ENCODE measurements at regions not wholly inside any gene's neighbourhood (a gene's known extent, or its start where the extent isn't known, plus 50 kb on each side); places are given as distances from the start of the nearest gene placed in this dataset.

- Histone ChIP-seq H3K4me3 (ENCODE audit: low read depth, low read length) (no peak overlapping the region), H3K27ac (ENCODE audit: low read depth, low read length) (no peak overlapping the region), H3K36me3 (ENCODE audit: insufficient read depth, low read length) (no peaks in the 10 kb centered on the region), H3K79me2 (ENCODE audit: control insufficient read depth, insufficient read depth, low read length, unreplicated experiment) (no peaks in the 10 kb centered on the region), H3K27me3 (ENCODE audit: insufficient read depth, low read length) (no peaks in the 10 kb centered on the region), H2AFZ (ENCODE audit: low read length, unreplicated experiment) (no peak overlapping the region), H3K4me1 (ENCODE audit: control insufficient read depth, insufficient read depth, low read length, unreplicated experiment) (no peaks in the 10 kb centered on the region)
These were observed 838.4 kb downstream of the TFAP2A start for GRCh38 chr6:9576521-9576920.

DNA sequence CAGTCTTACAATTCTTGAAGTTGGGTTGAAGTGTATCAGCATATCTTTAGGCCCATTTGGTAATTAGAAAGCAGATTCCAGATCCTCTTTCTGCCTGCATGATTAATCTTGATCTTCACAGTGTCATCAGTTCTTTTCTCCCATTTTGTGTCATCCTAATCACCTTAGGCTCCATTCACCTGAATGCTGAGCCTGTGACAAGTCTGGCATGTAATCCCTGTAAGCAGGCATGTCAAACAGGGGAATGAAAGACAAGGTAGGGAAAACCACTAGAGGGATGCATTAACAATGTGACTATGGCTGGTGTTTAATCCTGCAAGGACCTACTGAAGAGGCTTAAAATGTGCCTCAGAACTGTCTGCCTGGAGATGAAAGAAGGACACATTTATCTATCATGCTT, 848.8 kb downstream of the TFAP2A start:
- Histone ChIP-seq H3K36me3 (ENCODE audit: insufficient read depth, low read length) (no peaks in the 10 kb centered on the region), H3K27me3 (ENCODE audit: insufficient read depth, low read length) (peaks cover 31% of the 10 kb centered on the region; the same call in 1 of the 2 replicates), H3K4me1 (ENCODE audit: control insufficient read depth, insufficient read depth, low read length, unreplicated experiment) (no peaks in the 10 kb centered on the region), H3K4me3 (ENCODE audit: low read depth, low read length) (no peak overlapping the region), H3K79me2 (ENCODE audit: control insufficient read depth, insufficient read depth, low read length, unreplicated experiment) (no peaks in the 10 kb centered on the region), H3K27ac (ENCODE audit: low read depth, low read length) (no peak overlapping the region), H2AFZ (ENCODE audit: low read length, unreplicated experiment) (no peak overlapping the region)

DNA sequence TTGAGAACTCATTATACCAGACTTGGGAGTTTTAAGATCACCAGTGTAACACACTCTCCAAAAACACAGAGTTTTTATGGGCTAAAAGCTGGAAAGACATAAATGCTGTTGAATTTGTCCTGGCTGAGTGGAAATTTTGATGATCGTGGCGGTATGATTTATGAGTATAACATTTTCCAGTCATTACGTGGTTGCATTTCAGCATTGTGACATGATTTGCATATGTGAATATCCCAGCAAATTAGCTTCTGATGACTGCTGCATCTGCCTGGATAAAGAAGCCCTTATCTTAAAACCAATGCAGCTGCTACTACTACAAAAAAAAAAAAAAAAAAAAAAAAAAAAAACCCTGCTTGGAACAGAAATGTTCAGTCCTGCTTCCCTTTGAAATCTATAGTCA, 850.9 kb downstream of the TFAP2A start:
- no peak overlapping the region for H2AFZ ChIP-seq (ENCODE audit: low read length, unreplicated experiment)
- no peak overlapping the region for H3K4me3 ChIP-seq (ENCODE audit: low read depth, low read length)
- H3K79me2 ChIP-seq (ENCODE audit: control insufficient read depth, insufficient read depth, low read length, unreplicated experiment), result no peaks in the 10 kb centered on the region
- no peaks in the 10 kb centered on the region for H3K36me3 ChIP-seq (ENCODE audit: insufficient read depth, low read length)
- H3K4me1 ChIP-seq (ENCODE audit: control insufficient read depth, insufficient read depth, low read length, unreplicated experiment), result no peaks in the 10 kb centered on the region
- H3K27ac ChIP-seq (ENCODE audit: low read depth, low read length), result no peak overlapping the region
- peaks cover 39% of the 10 kb centered on the region; the same call in 1 of the 2 replicates for H3K27me3 ChIP-seq (ENCODE audit: insufficient read depth, low read length)

GRCh38 chr6:9563568-9563967, 851.3 kb downstream of the TFAP2A start:
- Histone ChIP-seq H3K36me3 (ENCODE audit: insufficient read depth, low read length) (no peaks in the 10 kb centered on the region), H2AFZ (ENCODE audit: low read length, unreplicated experiment) (no peak overlapping the region), H3K27ac (ENCODE audit: low read depth, low read length) (no peak overlapping the region), H3K4me1 (ENCODE audit: control insufficient read depth, insufficient read depth, low read length, unreplicated experiment) (no peaks in the 10 kb centered on the region), H3K79me2 (ENCODE audit: control insufficient read depth, insufficient read depth, low read length, unreplicated experiment) (no peaks in the 10 kb centered on the region), H3K4me3 (ENCODE audit: low read depth, low read length) (no peak overlapping the region), H3K27me3 (ENCODE audit: insufficient read depth, low read length) (peaks cover 43% of the 10 kb centered on the region; the same call in 1 of the 2 replicates)

DNA sequence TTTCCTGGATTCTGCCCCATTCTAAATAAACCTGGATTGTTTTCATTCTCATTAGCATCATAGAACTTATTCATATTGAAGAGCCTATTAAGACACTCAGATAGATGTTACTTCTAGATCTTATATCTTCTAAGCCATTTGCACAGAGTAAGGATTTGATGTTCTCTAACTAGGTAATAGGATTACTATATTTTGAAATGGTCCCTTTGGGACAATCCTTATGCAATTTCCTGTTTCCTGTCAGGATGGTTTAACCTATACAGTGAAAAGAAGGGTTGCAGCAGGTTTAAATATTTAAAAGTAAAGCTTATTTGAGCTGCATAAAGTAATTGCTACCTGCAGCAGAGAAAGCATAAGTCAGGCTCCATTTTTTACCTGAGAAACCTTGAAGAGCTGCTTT, 860.1 kb downstream of the TFAP2A start:
- Histone ChIP-seq H3K79me2 (ENCODE audit: control insufficient read depth, insufficient read depth, low read length, unreplicated experiment) (no peaks in the 10 kb centered on the region), H2AFZ (ENCODE audit: low read length, unreplicated experiment) (no peak overlapping the region), H3K4me3 (ENCODE audit: low read depth, low read length) (no peak overlapping the region), H3K4me1 (ENCODE audit: control insufficient read depth, insufficient read depth, low read length, unreplicated experiment) (no peaks in the 10 kb centered on the region), H3K36me3 (ENCODE audit: insufficient read depth, low read length) (no peaks in the 10 kb centered on the region), H3K27me3 (ENCODE audit: insufficient read depth, low read length) (0 out of 2 replicates have a peak, but pooled peaks cover 13% of the 10 kb centered on the region), H3K27ac (ENCODE audit: low read depth, low read length) (no peak overlapping the region)

- no peak overlapping the region for H3K27ac ChIP-seq (ENCODE audit: low read depth, low read length)
- H3K4me1 ChIP-seq (ENCODE audit: control insufficient read depth, insufficient read depth, low read length, unreplicated experiment), result no peaks in the 10 kb centered on the region
These were observed 860.6 kb downstream of the TFAP2A start for GRCh38 chr6:9554323-9554722.

DNA sequence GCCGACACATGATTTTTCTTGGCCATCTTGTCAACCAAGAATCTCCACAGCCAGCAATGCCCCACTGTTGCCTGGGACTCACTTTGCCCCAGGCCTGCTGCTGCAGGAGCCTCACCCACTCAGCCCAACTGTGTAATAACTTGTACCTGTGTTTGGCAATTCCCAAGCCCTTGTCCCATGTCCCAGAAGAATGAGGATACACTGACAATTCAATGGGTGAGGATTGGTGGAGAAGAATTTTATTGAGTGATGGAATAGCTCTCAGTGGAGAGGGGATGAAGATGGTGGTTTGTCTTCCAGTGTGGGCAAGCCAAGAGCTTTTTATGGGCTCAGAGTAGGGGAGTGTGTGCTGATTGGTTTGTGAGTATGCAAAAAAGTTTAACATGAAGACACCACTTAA, 861.9 kb downstream of the TFAP2A start:
- no peak overlapping the region for H3K27ac ChIP-seq (ENCODE audit: low read depth, low read length)
- no peak overlapping the region for H3K4me3 ChIP-seq (ENCODE audit: low read depth, low read length)
- no peak overlapping the region for H2AFZ ChIP-seq (ENCODE audit: low read length, unreplicated experiment)
- H3K27me3 ChIP-seq (ENCODE audit: insufficient read depth, low read length), result peaks cover 3% of the 10 kb centered on the region; the same call in 1 of the 2 replicates
- no peaks in the 10 kb centered on the region for H3K36me3 ChIP-seq (ENCODE audit: insufficient read depth, low read length)
- H3K4me1 ChIP-seq (ENCODE audit: control insufficient read depth, insufficient read depth, low read length, unreplicated experiment), result no peaks in the 10 kb centered on the region
- H3K79me2 ChIP-seq (ENCODE audit: control insufficient read depth, insufficient read depth, low read length, unreplicated experiment), result no peaks in the 10 kb centered on the region

More at GRCh38 chr6:9554323-9554722, 860.6 kb downstream of the TFAP2A start:
- H3K79me2 ChIP-seq (ENCODE audit: control insufficient read depth, insufficient read depth, low read length, unreplicated experiment), result no peaks in the 10 kb centered on the region
- no peaks in the 10 kb centered on the region for H3K36me3 ChIP-seq (ENCODE audit: insufficient read depth, low read length)
- 0 out of 2 replicates have a peak, but pooled peaks cover 11% of the 10 kb centered on the region for H3K27me3 ChIP-seq (ENCODE audit: insufficient read depth, low read length)
- H3K4me3 ChIP-seq (ENCODE audit: low read depth, low read length), result no peak overlapping the region
- no peak overlapping the region for H2AFZ ChIP-seq (ENCODE audit: low read length, unreplicated experiment)

- Histone ChIP-seq H3K79me2 (ENCODE audit: control insufficient read depth, insufficient read depth, low read length, unreplicated experiment) (no peaks in the 10 kb centered on the region), H3K27ac (ENCODE audit: low read depth, low read length) (no peak overlapping the region), H3K27me3 (ENCODE audit: insufficient read depth, low read length) (peaks cover 26% of the 10 kb centered on the region), H3K4me3 (ENCODE audit: low read depth, low read length) (no peak overlapping the region), H3K36me3 (ENCODE audit: insufficient read depth, low read length) (no peaks in the 10 kb centered on the region), H3K4me1 (ENCODE audit: control insufficient read depth, insufficient read depth, low read length, unreplicated experiment) (no peaks in the 10 kb centered on the region), H2AFZ (ENCODE audit: low read length, unreplicated experiment) (no peak overlapping the region)
These were observed 871.2 kb downstream of the TFAP2A start for GRCh38 chr6:9543649-9544048.

DNA sequence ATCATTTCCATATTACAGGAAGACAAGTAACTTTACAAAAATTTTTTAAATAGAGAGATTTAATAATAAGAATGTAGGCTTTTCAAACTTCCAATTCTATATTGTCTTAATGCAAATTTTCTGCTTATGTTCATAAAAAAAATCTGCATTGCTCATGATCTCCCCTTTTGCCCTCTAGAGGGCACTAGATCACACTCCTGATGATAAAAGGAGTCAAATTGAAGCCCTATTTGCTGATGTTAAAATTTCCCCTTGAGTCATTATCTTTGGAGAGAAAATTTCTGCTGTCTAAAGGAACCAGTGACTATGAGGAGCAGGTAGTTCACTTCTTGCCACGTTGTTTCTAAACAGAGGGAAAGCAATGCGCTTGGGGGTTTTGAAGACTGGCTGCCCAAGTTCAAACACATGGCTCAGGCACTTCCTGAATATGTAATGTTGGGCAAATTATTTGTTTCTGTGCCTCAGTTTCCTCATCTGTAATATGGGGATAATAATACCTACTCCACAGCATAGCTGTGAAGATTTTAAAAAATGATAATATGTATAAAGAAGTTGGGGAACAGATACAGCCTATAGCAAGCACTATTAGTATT, 874.2 kb downstream of the TFAP2A start:
- no peaks in the 10 kb centered on the region for H3K4me1 ChIP-seq (ENCODE audit: control insufficient read depth, insufficient read depth, low read length, unreplicated experiment)
- H3K36me3 ChIP-seq (ENCODE audit: insufficient read depth, low read length), result no peaks in the 10 kb centered on the region
- H3K27me3 ChIP-seq (ENCODE audit: insufficient read depth, low read length), result peaks cover 13% of the 10 kb centered on the region; the same call in 1 of the 2 replicates
- no peak overlapping the region for H3K4me3 ChIP-seq (ENCODE audit: low read depth, low read length)
- no peak overlapping the region for H3K27ac ChIP-seq (ENCODE audit: low read depth, low read length)
- H3K79me2 ChIP-seq (ENCODE audit: control insufficient read depth, insufficient read depth, low read length, unreplicated experiment), result no peaks in the 10 kb centered on the region
- no peak overlapping the region for H2AFZ ChIP-seq (ENCODE audit: low read length, unreplicated experiment)

DNA sequence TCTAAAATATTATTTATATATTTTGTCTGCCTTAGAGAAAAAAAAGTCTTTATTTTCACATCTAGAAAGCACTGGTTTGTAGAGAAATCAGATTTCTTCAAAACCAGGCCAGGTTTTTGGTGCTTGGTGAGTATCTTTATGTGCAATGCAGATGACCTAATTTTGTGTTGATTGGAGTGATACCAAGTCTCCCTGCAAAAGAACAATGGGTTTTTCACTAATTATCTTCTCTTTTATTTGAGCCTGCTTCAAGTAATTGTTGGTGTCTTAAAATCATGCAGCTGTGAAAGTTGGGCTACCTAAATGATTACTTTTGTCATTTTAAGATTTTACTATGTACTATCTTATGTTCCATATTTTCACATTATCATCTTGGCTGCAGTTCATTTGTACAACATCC, 874.7 kb downstream of the TFAP2A start:
- no peaks in the 10 kb centered on the region for H3K36me3 ChIP-seq (ENCODE audit: insufficient read depth, low read length)
- H3K27ac ChIP-seq (ENCODE audit: low read depth, low read length), result no peak overlapping the region
- no peak overlapping the region for H3K4me3 ChIP-seq (ENCODE audit: low read depth, low read length)
- H2AFZ ChIP-seq (ENCODE audit: low read length, unreplicated experiment), result no peak overlapping the region
- H3K27me3 ChIP-seq (ENCODE audit: insufficient read depth, low read length), result peaks cover 10% of the 10 kb centered on the region; the same call in 1 of the 2 replicates
- no peaks in the 10 kb centered on the region for H3K4me1 ChIP-seq (ENCODE audit: control insufficient read depth, insufficient read depth, low read length, unreplicated experiment)
- no peaks in the 10 kb centered on the region for H3K79me2 ChIP-seq (ENCODE audit: control insufficient read depth, insufficient read depth, low read length, unreplicated experiment)

DNA sequence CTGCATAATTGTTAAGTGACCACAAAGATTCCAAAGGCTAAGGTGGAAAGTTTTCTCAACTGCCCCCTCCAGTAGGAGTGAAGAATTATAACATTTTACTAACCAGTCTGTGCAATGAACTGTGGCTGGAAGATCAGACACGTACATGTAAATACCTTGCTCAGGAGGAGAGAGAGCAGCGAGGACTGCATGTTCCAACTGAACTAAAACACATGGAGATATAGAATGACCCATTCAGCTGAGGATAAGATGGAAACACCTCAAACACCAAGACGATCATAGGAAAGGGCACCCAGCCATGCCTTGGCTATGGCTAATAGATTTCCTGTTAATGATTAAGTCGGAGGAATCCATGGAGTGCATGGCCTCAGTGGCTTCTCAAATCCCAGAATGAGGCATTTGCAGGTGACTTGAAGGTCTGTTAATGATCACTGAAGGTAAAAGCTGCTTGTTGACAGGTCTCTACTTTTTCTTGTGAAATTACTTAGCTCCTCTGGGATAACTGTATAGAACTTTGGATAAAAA, 875.6 kb downstream of the TFAP2A start:
- H3K36me3 ChIP-seq (ENCODE audit: insufficient read depth, low read length), result no peaks in the 10 kb centered on the region
- no peak overlapping the region for H3K4me3 ChIP-seq (ENCODE audit: low read depth, low read length)
- peaks cover 10% of the 10 kb centered on the region; the same call in 1 of the 2 replicates for H3K27me3 ChIP-seq (ENCODE audit: insufficient read depth, low read length)
- no peak overlapping the region for H3K27ac ChIP-seq (ENCODE audit: low read depth, low read length)
- no peak overlapping the region for H2AFZ ChIP-seq (ENCODE audit: low read length, unreplicated experiment)
- no peaks in the 10 kb centered on the region for H3K4me1 ChIP-seq (ENCODE audit: control insufficient read depth, insufficient read depth, low read length, unreplicated experiment)
- H3K79me2 ChIP-seq (ENCODE audit: control insufficient read depth, insufficient read depth, low read length, unreplicated experiment), result no peaks in the 10 kb centered on the region

Measured in ACC112 (cell line).